DND-41 (cell line): ENCODE measurements at regions not wholly inside any gene's neighbourhood (a gene's known extent, or its start where the extent isn't known, plus 50 kb on each side); places are given as distances from the start of the nearest gene placed in this dataset.

ENCODE experiments used
- ATAC-seq: fragments of 200-7000 bp; cut with Tn5 transposase; 3 replicates; pipeline ENCODE4 v1.9.1; 2021; ENCODE audit warnings: low read depth; ENCODE audit not compliant: insufficient read depth
- DNase-seq: peaks from one replicate; pipeline ENCODE4 v3.0.0-alpha.2; 2020
- H2AFZ ChIP-seq: 2 replicates; pipeline ENCODE4 v1.6.0; 2012; ENCODE audit warnings: low read depth, low read length
- H3K27ac ChIP-seq: 2 replicates; pipeline ENCODE4 v1.5.1; 2012; ENCODE audit warnings: low read length, inconsistent platforms
- H3K27me3 ChIP-seq: fragments of 200-600 bp; sonication (generic); 2 replicates; pipeline ENCODE4 v1.6.0; 2012; ENCODE audit warnings: low read length, mild to moderate bottlenecking, inconsistent platforms; ENCODE audit not compliant: insufficient read depth, poor library complexity
- H3K36me3 ChIP-seq: 2 replicates; pipeline ENCODE4 v1.5.1; 2012; ENCODE audit warnings: low read length, inconsistent platforms; ENCODE audit not compliant: insufficient read depth
- H3K4me1 ChIP-seq: 2 replicates; pipeline ENCODE4 v1.5.1; 2012; ENCODE audit warnings: mild to moderate bottlenecking, low read length; ENCODE audit not compliant: insufficient read depth
- H3K4me2 ChIP-seq: 2 replicates; pipeline ENCODE4 v1.6.0; 2012; ENCODE audit warnings: mild to moderate bottlenecking, moderate library complexity, low read length, inconsistent platforms; ENCODE audit not compliant: insufficient read depth
- H3K4me3 ChIP-seq, 2 experiments: fragments of 200-600 bp in 1 of 2; shearing (Covaris generic) in 1 of 2; 2 replicates each; pipeline ENCODE4 v1.5.1; 2012 to 2016; ENCODE audit warnings: inconsistent platforms in 2 of 2, low read length in 2 of 2, mild to moderate bottlenecking in 2 of 2, low read depth in 1 of 2, moderate library complexity in 1 of 2
- H3K79me2 ChIP-seq: 2 replicates; pipeline ENCODE4 v1.6.0; 2012; ENCODE audit warnings: low read length, inconsistent platforms; ENCODE audit not compliant: insufficient read depth
- H3K9ac ChIP-seq: 2 replicates; pipeline ENCODE4 v1.6.0; 2012; ENCODE audit warnings: low read depth, mild to moderate bottlenecking, inconsistent platforms, low read length, moderate library complexity
- H3K9me3 ChIP-seq: 2 replicates; pipeline ENCODE4 v1.5.1; 2012; ENCODE audit warnings: low read length, moderate library complexity, mild to moderate bottlenecking, inconsistent platforms; ENCODE audit not compliant: insufficient read depth, severe bottlenecking
- H4K20me1 ChIP-seq: 2 replicates; pipeline ENCODE4 v1.6.0; 2012; ENCODE audit warnings: low read length; ENCODE audit not compliant: insufficient read depth
- CTCF ChIP-seq: IDR thresholded peaks from 2 replicates; pipeline ENCODE4 v1.5.1; 2012; ENCODE audit warnings: borderline replicate concordance, low read length, moderate library complexity, mild to moderate bottlenecking; ENCODE audit not compliant: poor library complexity, severe bottlenecking; ENCODE audit errors: extremely low read depth
- EZH2 ChIP-seq: IDR thresholded peaks from 3 replicates; pipeline ENCODE4 v1.6.1; 2012; ENCODE audit warnings: borderline replicate concordance, low read depth, mild to moderate bottlenecking, moderate library complexity, low read length, inconsistent platforms; ENCODE audit not compliant: severe bottlenecking

GRCh38 chr11:87840786-87841185, 334.5 kb downstream of the RAB38 start:
- H3K4me2 ChIP-seq: no peak overlapping the region
- no peaks in the 10 kb centered on the region for H3K4me1 ChIP-seq
- no peak overlapping the region for H3K4me3 ChIP-seq

GRCh38 chr11:87832211-87832610, 343.0 kb downstream of the RAB38 start:
- Histone ChIP-seq H3K4me3 (no peak overlapping the region), H2AFZ (no peak overlapping the region), H3K79me2 (no peaks in the 10 kb centered on the region), H3K27me3 (no peaks in the 10 kb centered on the region), H3K4me2 (no peak overlapping the region), H3K4me1 (no peaks in the 10 kb centered on the region), H3K36me3 (no peaks in the 10 kb centered on the region), H4K20me1 (no peaks in the 10 kb centered on the region), H3K9me3 (no peaks in the 10 kb centered on the region), H3K9ac (no peak overlapping the region), H3K27ac (no peak overlapping the region)
- TF ChIP-seq EZH2: no peak
- no peak for TF ChIP-seq CTCF
- DNase-seq: no peak
- no peak for ATAC-seq

More at GRCh38 chr11:87840786-87841185, 334.5 kb downstream of the RAB38 start:
- H3K27ac ChIP-seq: no peak overlapping the region
- H4K20me1 ChIP-seq: no peaks in the 10 kb centered on the region
- no peaks in the 10 kb centered on the region for H3K9me3 ChIP-seq
- H3K9ac ChIP-seq: no peak overlapping the region
- no peak for TF ChIP-seq CTCF
- no peak for TF ChIP-seq EZH2
- H3K27me3 ChIP-seq: no peaks in the 10 kb centered on the region
- no peaks in the 10 kb centered on the region for H3K79me2 ChIP-seq
- no peaks in the 10 kb centered on the region for H3K36me3 ChIP-seq
- DNase-seq (no peak), ATAC-seq (no peak)
- H2AFZ ChIP-seq: no peak overlapping the region

- no peak for TF ChIP-seq CTCF
- TF ChIP-seq EZH2: no peak
- Histone ChIP-seq H3K4me2 (no peak overlapping the region), H2AFZ (no peak overlapping the region), H3K4me3 (no peak overlapping the region), H3K27ac (no peak overlapping the region), H3K9ac (no peak overlapping the region), H4K20me1 (no peaks in the 10 kb centered on the region), H3K79me2 (no peaks in the 10 kb centered on the region), H3K36me3 (no peaks in the 10 kb centered on the region), H3K27me3 (no peaks in the 10 kb centered on the region), H3K9me3 (no peaks in the 10 kb centered on the region), H3K4me1 (no peaks in the 10 kb centered on the region)
- no peak for DNase-seq
- no peak for ATAC-seq
Observed at GRCh38 chr11:87820011-87820410, 355.2 kb downstream of the RAB38 start.

GRCh38 chr11:87819151-87819550, 356.1 kb downstream of the RAB38 start:
- no peaks in the 10 kb centered on the region for H3K27me3 ChIP-seq
- H3K4me1 ChIP-seq: no peaks in the 10 kb centered on the region
- H3K27ac ChIP-seq: no peak overlapping the region
- H4K20me1 ChIP-seq: no peaks in the 10 kb centered on the region
- no peaks in the 10 kb centered on the region for H3K9me3 ChIP-seq
- DNase-seq: no peak
- no peak for ATAC-seq
- H3K36me3 ChIP-seq: no peaks in the 10 kb centered on the region
- H3K4me3 ChIP-seq: no peak overlapping the region
- no peaks in the 10 kb centered on the region for H3K79me2 ChIP-seq
- H3K9ac ChIP-seq: no peak overlapping the region
- TF ChIP-seq EZH2: no peak
- no peak for TF ChIP-seq CTCF
- no peak overlapping the region for H2AFZ ChIP-seq
- H3K4me2 ChIP-seq: no peak overlapping the region
